ENCODE measurements at regions not wholly inside any gene's neighbourhood (a gene's known extent, or its start where the extent isn't known, plus 50 kb on each side); places are given as distances from the start of the nearest gene placed in this dataset.

GRCh38 chr3:95271395-95271794 lies 1208.5 kb downstream of the NSUN3 start (continued):
- TF ChIP-seq RFX5 (IDR thresholded peaks at IDR 0.05; ENCODE audit: borderline replicate concordance, low read depth, low read length) (no peak), KDM1A (IDR thresholded peaks at IDR 0.05; ENCODE audit: borderline replicate concordance, low read length) (no peak), NANOG (IDR thresholded peaks at IDR 0.05; ENCODE audit: insufficient read depth, low read depth, low read length, poor library complexity, severe bottlenecking) (no peak), YY1 (IDR thresholded peaks at IDR 0.05; ENCODE audit: low read depth, low read length) (no peak)

Data from H1 (cell line).